ENCODE measurements at regions not wholly inside any gene's neighbourhood (a gene's known extent, or its start where the extent isn't known, plus 50 kb on each side); places are given as distances from the start of the nearest gene placed in this dataset.
"Not testable (repeated sequence)": the region's sequence is repeated elsewhere in the genome, so short reads cannot be mapped to it uniquely, and the experiment has no call there.

DNA sequence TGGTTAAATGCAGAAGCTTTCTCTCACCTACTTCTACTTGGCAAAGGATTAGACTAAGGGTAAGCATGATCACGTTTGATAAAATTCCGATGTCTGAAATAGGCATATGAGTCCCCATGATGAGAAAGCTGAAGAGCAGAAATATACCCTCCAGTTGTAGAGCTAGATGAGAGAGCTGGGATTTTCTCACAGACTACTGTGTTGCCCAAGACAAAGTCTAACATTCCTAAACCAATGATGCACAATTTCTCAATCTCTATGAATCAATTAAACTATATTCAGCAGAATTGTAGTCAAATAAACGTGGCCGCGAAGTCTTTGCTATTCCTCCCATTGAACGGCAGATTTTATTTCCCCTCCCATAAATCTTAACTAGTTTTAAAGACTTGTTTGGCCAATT lies 699.2 kb downstream of the KCNT2 start:
- no peak for DNase-seq

GRCh38 chr1:195908121-195908520 lies 700.1 kb downstream of the KCNT2 start:
- DNase-seq: no peak

GRCh38 chr1:195903203-195903602 lies 705.0 kb downstream of the KCNT2 start:
- no peak for DNase-seq

- no peak for DNase-seq
These were observed 705.5 kb downstream of the KCNT2 start for GRCh38 chr1:195902779-195903178.

DNA sequence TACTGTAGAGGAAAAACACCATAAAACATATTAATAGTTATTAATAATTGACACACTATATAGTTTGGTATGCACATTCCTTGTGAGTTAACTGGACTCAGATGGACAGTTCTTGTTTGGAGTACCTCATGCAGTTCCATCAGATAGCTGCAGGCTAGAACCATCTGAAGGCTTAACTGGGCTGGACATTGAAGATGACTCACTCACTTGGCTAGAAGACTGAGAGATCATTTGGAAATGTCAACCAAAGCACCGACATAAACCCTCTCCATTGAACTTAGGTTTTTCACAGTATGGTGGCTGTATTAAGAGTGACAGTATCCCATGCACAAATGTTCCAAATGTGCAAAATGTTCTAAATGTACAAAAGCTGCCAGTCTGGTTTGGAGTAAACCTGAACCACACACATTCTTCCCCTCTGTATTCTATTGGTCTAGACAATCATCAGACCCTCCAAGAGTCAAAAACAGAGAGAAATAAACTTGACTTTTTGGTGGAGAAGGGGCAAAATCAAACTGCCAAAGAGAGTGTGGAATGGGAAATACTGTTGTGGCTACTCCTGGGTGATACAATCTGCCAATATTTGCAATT lies 708.4 kb downstream of the KCNT2 start:
- no peak for DNase-seq

- DNase-seq: no peak
These were observed 709.3 kb downstream of the KCNT2 start for GRCh38 chr1:195898924-195899323.

DNA sequence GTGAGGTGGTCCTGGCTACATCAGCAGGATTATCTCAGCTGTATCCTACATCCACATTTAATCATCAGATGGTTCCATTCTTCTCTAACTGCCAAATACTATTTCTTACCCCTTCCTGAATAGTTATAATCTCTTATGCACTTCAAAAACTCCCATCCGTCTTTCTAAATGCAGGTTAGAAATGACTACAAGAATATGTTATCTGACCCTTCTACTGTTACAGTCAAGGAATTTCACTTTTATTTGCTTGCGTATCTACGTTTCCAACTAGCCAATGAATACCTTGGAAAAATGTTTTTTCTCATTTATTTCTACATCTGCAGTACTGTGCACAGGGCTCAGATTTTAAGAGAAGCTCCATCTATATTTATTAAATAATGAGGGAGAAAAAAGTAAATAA lies 709.9 kb downstream of the KCNT2 start:
- no peak for DNase-seq

DNA sequence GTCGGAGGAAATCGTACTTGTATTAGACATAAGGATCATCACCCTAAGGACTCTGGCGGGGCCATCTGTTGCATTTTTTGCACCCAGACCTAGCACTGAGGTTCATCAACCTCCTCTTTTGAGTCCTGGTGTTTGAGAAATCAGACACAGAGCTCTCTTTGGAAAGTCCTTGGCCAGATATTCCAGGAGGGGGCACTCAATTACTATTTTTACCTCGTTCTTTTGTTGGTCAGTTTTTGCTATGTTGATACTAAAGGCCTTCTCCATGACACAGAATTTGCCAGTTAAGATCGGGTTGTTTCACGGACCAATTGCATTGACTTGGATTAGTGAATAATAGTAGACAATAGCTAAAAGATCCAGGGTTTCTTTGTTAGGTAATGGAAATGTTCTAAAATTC lies 711.2 kb downstream of the KCNT2 start:
- no peak for DNase-seq

DNA sequence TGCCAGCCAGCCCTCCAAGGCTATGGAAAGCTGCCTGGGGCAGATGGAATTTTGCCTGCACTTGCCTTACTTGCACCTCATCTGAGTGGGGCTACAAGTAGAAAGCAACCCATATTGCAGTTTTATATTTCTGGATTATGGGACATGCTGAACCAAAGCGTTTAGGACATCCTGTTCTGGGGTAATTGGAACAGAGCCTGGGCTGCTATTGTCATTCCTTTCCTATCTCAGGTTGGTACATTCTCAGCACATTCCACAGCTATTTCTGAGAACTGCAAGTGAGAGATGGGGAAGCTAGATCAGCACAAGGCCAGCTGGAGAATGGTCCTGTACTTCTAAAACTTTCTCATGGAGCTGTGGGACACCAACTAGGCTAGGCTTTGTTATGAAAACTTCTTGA lies 713.8 kb downstream of the KCNT2 start:
- DNase-seq: no peak

DNA sequence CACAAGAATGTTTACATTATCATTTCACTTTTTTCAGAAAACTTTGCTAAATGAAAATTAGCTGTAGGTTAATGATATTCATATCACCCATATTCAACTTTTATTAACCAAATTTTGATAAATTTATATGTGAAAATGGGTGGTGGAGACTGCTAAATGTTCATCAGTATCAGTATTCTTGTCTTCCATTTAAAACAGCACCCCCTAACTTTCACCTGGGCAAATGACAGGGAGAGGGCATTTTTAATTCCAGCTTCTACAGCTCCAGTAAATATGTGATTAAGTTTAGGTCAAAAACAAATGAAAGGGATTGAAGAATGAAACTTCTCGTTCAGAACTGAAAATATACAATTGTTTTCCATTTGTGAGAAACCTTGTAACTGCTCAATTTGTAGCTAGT lies 722.2 kb downstream of the KCNT2 start:
- no peak for DNase-seq

DNA sequence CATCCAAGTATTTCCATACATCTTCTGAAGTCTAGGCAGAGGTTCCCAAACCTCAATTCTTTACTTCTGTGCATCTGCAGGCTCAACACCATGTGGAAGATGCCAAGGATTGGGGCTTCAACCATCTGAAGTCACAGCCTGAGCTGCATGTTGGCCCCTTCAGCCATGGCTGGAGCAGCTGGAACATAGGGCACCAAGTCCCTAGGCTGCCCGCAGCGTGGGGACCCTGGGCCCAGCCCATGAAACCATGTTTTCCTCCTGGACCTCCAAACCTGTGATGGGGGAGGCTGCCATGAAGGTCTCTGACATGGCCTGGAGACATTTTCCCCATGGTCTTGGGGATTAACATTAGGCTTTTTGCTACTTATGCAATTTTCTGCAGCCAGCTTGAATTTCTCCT lies 729.8 kb downstream of the KCNT2 start:
- DNase-seq: no peak

DNA sequence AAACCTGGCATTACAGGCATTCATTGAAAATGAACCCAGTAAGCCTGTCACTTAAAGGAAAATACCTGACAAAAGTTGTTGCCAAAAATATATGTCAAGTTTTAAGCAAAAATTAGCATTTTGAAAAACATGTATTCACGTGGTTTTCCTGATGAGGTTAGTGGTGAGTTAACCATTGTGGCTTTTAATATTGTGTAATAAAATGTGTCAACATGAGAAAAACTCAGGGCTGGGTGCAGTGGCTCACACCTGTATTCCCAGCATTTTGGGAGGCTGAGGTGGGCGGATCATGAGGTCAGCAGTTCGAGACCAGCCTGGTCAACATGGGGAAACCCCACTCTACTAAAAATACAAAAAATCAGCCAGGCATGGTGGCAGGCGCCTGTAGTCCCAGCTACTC lies 731.4 kb downstream of the KCNT2 start:
- no peak for DNase-seq

GRCh38 chr1:195872376-195872775 lies 735.9 kb downstream of the KCNT2 start:
- no peak for DNase-seq

GRCh38 chr1:195867638-195868037 lies 740.6 kb downstream of the KCNT2 start:
- no peak for DNase-seq

DNA sequence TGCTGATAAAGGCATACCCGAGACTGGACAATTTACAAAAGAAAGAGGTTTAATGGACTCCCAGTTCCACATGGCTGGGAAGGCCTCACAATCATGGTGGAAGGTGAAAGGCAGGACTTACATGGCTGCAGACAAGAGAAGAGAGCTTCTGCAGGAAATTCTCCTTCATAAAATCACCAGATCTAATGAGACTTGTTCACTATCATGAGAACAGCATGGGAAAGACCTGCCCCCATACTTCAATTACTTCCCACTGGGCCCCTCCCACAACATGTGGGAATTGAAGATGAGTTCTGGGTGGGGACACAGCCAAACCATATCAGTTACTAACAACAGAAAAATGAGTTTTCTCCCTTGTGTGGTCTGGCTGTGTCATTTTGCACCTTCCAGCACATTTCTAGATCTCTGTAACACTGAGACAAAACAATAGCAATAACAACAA lies 741.4 kb downstream of the KCNT2 start:
- no peak for DNase-seq

- DNase-seq: no peak
These were observed 742.0 kb downstream of the KCNT2 start for GRCh38 chr1:195866091-195866780.

- no peak for DNase-seq
These were observed 756.4 kb downstream of the KCNT2 start for GRCh38 chr1:195851804-195852203.

- no peak for DNase-seq
These were observed 757.1 kb downstream of the KCNT2 start for GRCh38 chr1:195851016-195851601.

GRCh38 chr1:195849180-195849579 lies 759.1 kb downstream of the KCNT2 start:
- DNase-seq: no peak

GRCh38 chr1:195847957-195848875 lies 760.0 kb downstream of the KCNT2 start:
- DNase-seq: not testable (repeated sequence)

GRCh38 chr1:195831789-195832188 lies 776.5 kb downstream of the KCNT2 start:
- no peak for DNase-seq

DNA sequence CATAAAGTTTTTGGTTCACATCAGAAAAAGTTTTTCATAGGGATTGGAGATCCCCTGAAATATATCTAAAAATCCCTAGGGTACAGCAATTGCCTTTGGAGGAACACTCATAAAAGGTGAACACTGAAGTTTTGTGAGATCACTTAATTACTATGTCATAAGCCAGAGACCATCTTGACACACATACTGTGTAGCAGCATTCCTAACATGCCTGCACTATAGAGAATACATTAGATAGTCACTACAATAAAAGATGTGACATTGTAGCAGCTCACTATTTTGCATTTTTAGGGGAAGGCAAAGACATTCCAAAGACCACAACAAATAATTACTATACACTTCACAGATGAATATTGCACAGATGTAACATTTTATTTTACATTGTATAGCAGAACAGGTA lies 779.9 kb downstream of the KCNT2 start:
- DNase-seq: no peak

DNA sequence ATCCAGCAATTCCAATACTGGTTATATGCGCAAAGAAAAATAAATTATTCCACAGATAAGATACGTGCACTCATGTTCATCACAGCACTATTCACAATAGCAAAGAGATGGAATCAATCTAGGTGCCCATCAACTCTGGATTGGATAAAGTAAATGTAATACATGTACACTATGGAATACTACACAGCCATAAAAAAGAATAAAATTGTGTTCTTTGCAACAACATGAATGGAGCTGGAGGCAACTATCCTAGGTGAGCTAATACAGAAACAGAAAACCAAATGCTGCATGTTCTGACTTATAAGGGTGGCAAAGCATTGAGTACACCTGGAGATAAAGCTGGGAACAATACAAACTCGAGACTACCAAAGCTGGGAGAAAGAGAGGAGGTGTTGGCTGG lies 787.3 kb downstream of the KCNT2 start:
- DNase-seq: no peak

- no peak for DNase-seq
These were observed 802.2 kb downstream of the KCNT2 start for GRCh38 chr1:195806060-195806459.
